Kidney epithelial cell (primary cell): ENCODE measurements at regions not wholly inside any gene's neighbourhood (a gene's known extent, or its start where the extent isn't known, plus 50 kb on each side); places are given as distances from the start of the nearest gene placed in this dataset.

Experiments used
- DNase-seq: peaks from one replicate; pipeline ENCODE4 v3.0.0-alpha.2; 2010; ENCODE audit warnings: low read depth
- H3K27me3 ChIP-seq: 2 replicates; pipeline ENCODE4 v1.6.0; 2011; ENCODE audit warnings: low read length; ENCODE audit not compliant: control insufficient read depth, insufficient read depth
- H3K36me3 ChIP-seq: 2 replicates; pipeline ENCODE4 v1.5.1; 2011; ENCODE audit warnings: low read length; ENCODE audit not compliant: control insufficient read depth, insufficient read depth
- H3K4me3 ChIP-seq: 2 replicates; pipeline ENCODE4 v1.5.1; 2011; ENCODE audit warnings: low read depth, mild to moderate bottlenecking, control low read depth, low read length
- CTCF ChIP-seq: IDR thresholded peaks from 2 replicates; pipeline ENCODE4 v1.5.1; 2011; ENCODE audit warnings: mild to moderate bottlenecking, moderate library complexity, low read length, control low read depth, inconsistent platforms; ENCODE audit not compliant: insufficient read depth, poor library complexity, severe bottlenecking

DNA sequence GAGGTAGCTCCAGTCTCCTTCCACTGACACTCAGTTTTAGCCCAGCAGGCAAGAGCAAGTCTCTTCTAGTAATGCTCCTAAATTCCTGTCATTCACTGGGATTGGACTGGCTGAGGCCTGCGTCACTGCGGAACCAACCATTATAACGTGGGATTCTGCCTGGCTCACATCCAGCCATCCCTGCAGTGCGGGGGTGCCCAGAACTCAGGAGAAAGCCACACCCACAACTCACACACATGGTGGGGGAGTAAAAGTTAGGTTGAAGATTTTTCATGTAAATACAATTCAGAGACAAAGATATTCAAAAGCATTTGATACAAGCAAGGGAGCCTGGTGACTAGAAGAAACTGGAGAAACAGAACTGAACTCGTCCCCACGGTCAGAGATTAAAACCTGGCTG, 504.0 kb upstream of the CDH4 start:
- H3K36me3 ChIP-seq, result no peaks in the 10 kb centered on the region
- DNase-seq, result no peak
- H3K4me3 ChIP-seq, result no peak overlapping the region
- peaks cover 3% of the 10 kb centered on the region for H3K27me3 ChIP-seq
- no peak for TF ChIP-seq CTCF

DNA sequence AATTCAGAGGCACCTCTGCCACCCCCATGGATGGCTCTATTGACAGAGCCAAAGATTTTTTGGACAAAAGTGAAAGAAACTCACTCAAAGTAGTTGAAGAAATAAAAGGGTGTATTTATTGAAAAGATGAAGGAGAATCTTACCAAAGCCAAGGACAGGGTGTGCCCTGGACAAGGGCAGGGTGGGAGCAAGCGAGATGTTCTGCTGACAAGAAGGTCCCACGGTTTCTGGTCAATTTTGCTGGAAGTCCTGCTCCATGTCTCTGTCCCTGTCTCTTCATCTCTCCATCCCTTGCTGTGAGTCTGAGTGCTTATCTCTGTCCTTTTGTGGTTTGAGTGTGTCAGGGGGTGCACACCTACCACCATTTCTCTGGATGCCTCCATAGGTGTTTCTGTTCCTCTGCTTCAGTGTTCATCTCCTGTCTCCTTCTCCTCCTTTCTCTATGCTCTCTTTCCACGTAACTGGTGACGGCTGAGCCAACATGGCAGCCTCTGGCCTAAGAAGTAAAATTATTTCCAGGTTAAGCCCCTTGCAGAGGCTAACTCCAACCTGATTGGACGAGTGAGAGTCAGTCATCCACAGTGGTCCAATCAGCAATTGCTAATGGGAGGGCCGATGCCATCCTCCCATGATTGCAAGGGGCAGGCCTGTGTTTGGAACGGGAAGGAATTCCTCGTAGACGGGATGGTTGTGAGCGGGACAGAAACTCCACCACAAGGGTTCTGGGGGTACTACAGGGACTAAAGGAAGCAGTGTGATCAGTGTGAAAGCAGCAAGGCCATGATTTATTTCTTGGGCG, 502.1 kb upstream of the CDH4 start:
- TF ChIP-seq CTCF, result no peak
- no peak overlapping the region for H3K4me3 ChIP-seq
- peaks cover 3% of the 10 kb centered on the region for H3K27me3 ChIP-seq
- DNase-seq, result no peak
- H3K36me3 ChIP-seq, result no peaks in the 10 kb centered on the region

- no peak for DNase-seq
- Histone ChIP-seq H3K4me3 (no peak overlapping the region), H3K27me3 (peaks cover 3% of the 10 kb centered on the region), H3K36me3 (no peaks in the 10 kb centered on the region)
- TF ChIP-seq CTCF, result no peak
Observed at GRCh38 chr20:60750909-60751308, 501.2 kb upstream of the CDH4 start.

GRCh38 chr20:60751826-60752225, 500.2 kb upstream of the CDH4 start:
- no peak for DNase-seq
- peaks cover 3% of the 10 kb centered on the region for H3K27me3 ChIP-seq
- TF ChIP-seq CTCF, result no peak
- H3K36me3 ChIP-seq, result no peaks in the 10 kb centered on the region
- no peak overlapping the region for H3K4me3 ChIP-seq

DNA sequence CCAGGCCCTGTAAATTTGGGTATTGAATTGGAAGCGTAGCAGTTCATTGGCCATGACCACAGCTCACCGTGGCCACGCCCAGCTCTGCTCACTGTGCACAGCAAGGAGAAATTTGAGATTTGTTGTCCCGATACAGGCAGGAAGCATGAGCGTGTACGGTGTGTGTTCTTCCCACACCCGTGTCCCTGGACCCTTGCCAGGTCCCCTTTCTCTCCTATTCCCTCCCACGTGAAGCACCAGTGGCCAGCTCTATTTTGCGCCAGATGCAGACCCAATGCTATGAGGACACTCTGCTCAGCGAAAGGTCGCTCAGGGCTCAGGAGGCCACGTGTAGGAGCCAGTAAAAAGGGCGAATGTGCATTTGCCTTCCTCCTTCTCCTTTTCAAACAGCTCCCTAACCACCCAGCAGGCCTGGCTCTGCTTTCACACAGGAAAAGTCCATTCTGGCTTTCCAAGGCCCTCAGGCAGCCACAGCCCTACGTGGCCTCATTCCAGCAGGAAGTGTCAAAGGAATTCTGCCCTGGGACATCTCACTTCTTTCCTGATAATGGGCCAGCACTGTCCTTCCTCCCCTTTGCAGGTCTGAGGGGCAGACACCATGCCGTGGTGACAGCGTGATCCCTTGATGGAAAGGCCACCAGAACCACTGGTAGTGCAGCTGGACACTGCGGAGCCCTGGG, 499.2 kb upstream of the CDH4 start:
- no peak for DNase-seq
- Histone ChIP-seq H3K36me3 (no peaks in the 10 kb centered on the region), H3K4me3 (no peak overlapping the region), H3K27me3 (peaks cover 3% of the 10 kb centered on the region)
- TF ChIP-seq CTCF, result no peak
